Neural cell (in vitro differentiated cells): ENCODE measurements at regions not wholly inside any gene's neighbourhood (a gene's known extent, or its start where the extent isn't known, plus 50 kb on each side); places are given as distances from the start of the nearest gene placed in this dataset.

ENCODE experiments used
- H2AFZ ChIP-seq: fragments of 200-600, 300-800 bp; sonication (generic), shearing (Covaris generic); 2 replicates; pipeline ENCODE4 v1.6.0; 2014; ENCODE audit warnings: low read depth, mild to moderate bottlenecking, antibody characterized with exemption, low read length, moderate library complexity
- H3F3A ChIP-seq: fragments of 200-600 bp; shearing (Covaris generic); 2 replicates; pipeline ENCODE4 v1.6.1; 2016; ENCODE audit warnings: mild to moderate bottlenecking, moderate library complexity, mixed read lengths, antibody characterized with exemption, low read length; ENCODE audit not compliant: insufficient read depth, poor library complexity, severe bottlenecking
- H3K27ac ChIP-seq: fragments of 200-600, 300-800 bp; sonication (generic), shearing (Covaris generic); 2 replicates; pipeline ENCODE4 v1.5.1; 2014; ENCODE audit warnings: mild to moderate bottlenecking, low read length, moderate library complexity
- H3K27me3 ChIP-seq: fragments of 300-800, 200-600 bp; sonication (generic), shearing (Covaris generic); 2 replicates; pipeline ENCODE4 v1.6.0; 2014; ENCODE audit warnings: mild to moderate bottlenecking, low read depth, low read length, moderate library complexity; ENCODE audit not compliant: insufficient read depth
- H3K36me3 ChIP-seq: fragments of 300-800, 200-600 bp; sonication (generic), shearing (Covaris generic); 2 replicates; pipeline ENCODE4 v1.5.1; 2014; ENCODE audit warnings: mild to moderate bottlenecking, antibody characterized with exemption, low read length, moderate library complexity; ENCODE audit not compliant: insufficient read depth
- H3K4me2 ChIP-seq: fragments of 300-800, 200-600 bp; sonication (generic), shearing (Covaris generic); 2 replicates; pipeline ENCODE4 v1.6.0; 2014; ENCODE audit warnings: mild to moderate bottlenecking, low read length
- H3K4me3 ChIP-seq: fragments of 300-800, 200-600 bp; sonication (generic), shearing (Covaris generic); 2 replicates; pipeline ENCODE4 v1.5.1; 2014; ENCODE audit warnings: mild to moderate bottlenecking, low read length, moderate library complexity
- H3K79me2 ChIP-seq: fragments of 200-600 bp; shearing (Covaris generic); replicated peaks from 2 replicates; pipeline ENCODE4 v1.6.0; 2014; ENCODE audit warnings: mild to moderate bottlenecking, low read length, moderate library complexity; ENCODE audit not compliant: insufficient read depth
- H3K9ac ChIP-seq: fragments of 300-800, 200-600 bp; sonication (generic), shearing (Covaris generic); 2 replicates; pipeline ENCODE4 v1.6.1; 2016; ENCODE audit warnings: mild to moderate bottlenecking, low read length, mixed read lengths
- H3K9me2 ChIP-seq: fragments of 200-600 bp; shearing (Covaris generic); 2 replicates; pipeline ENCODE4 v1.6.1; 2016; ENCODE audit warnings: mild to moderate bottlenecking, low read length, mixed read lengths; ENCODE audit not compliant: insufficient read depth
- H3K9me3 ChIP-seq: fragments of 200-600, 300-800 bp; sonication (generic), shearing (Covaris generic); 2 replicates; pipeline ENCODE4 v1.6.1; 2016; ENCODE audit warnings: mild to moderate bottlenecking, mixed run types, low read length, moderate library complexity, mixed read lengths
- H4K20me1 ChIP-seq: fragments of 200-600 bp; shearing (Covaris generic); 2 replicates; pipeline ENCODE4 v1.6.1; 2016; ENCODE audit warnings: mild to moderate bottlenecking, mixed run types; ENCODE audit not compliant: insufficient read depth
- CTCF ChIP-seq: fragments of 450-650 bp; IDR thresholded peaks from 2 replicates; pipeline ENCODE4 v1.5.1; 2014; ENCODE audit warnings: antibody characterized with exemption, mild to moderate bottlenecking, moderate library complexity; ENCODE audit not compliant: poor library complexity, severe bottlenecking
- EP300 ChIP-seq: fragments of 450-650 bp; conservative IDR thresholded peaks from 2 replicates; pipeline ENCODE4 v1.6.1; 2014; ENCODE audit warnings: antibody characterized with exemption, mild to moderate bottlenecking, moderate library complexity; ENCODE audit not compliant: poor library complexity, severe bottlenecking
- EZH2 ChIP-seq: fragments of 200-600, 300-800 bp; shearing (Covaris generic), sonication (generic); IDR thresholded peaks from 2 replicates; pipeline ENCODE4 v1.6.1; 2014; ENCODE audit warnings: antibody characterized with exemption, low read length, borderline replicate concordance, mild to moderate bottlenecking; ENCODE audit not compliant: insufficient read depth, poor library complexity, severe bottlenecking
- MXI1 ChIP-seq: fragments of 450-650 bp; conservative IDR thresholded peaks from 2 replicates; pipeline ENCODE4 v1.6.1; 2014; ENCODE audit warnings: antibody characterized with exemption, mild to moderate bottlenecking; ENCODE audit not compliant: poor library complexity, severe bottlenecking
- POLR2AphosphoS5 ChIP-seq: IDR thresholded peaks from 2 replicates; pipeline ENCODE4 v1.6.1; 2012
- RAD21 ChIP-seq: fragments of 450-650 bp; conservative IDR thresholded peaks from 2 replicates; pipeline ENCODE4 v1.6.1; 2014; ENCODE audit warnings: antibody characterized with exemption, mild to moderate bottlenecking, moderate library complexity
- REST ChIP-seq: IDR thresholded peaks from 2 replicates; pipeline ENCODE4 v1.6.1; 2012; ENCODE audit warnings: borderline replicate concordance
- SMC3 ChIP-seq: fragments of 450-650 bp; conservative IDR thresholded peaks from 2 replicates; pipeline ENCODE4 v1.6.1; 2014; ENCODE audit warnings: antibody characterized with exemption, mild to moderate bottlenecking, moderate library complexity; ENCODE audit not compliant: poor library complexity
- TAF1 ChIP-seq: IDR thresholded peaks from 2 replicates; pipeline ENCODE4 v1.6.1; 2012; ENCODE audit warnings: low read depth

GRCh38 chr3:176953106-176954060, 243.9 kb downstream of the TBL1XR1 start:
- H3K4me2 ChIP-seq, result no peak overlapping the region
- H3K36me3 ChIP-seq, result no peaks in the 10 kb centered on the region
- no peaks in the 10 kb centered on the region for H3K27me3 ChIP-seq
- no peak overlapping the region for H3K27ac ChIP-seq
- H3K9me2 ChIP-seq, result no peaks in the 10 kb centered on the region
- H4K20me1 ChIP-seq, result no peaks in the 10 kb centered on the region
- H2AFZ ChIP-seq, result no peak overlapping the region
- H3F3A ChIP-seq, result no peaks in the 10 kb centered on the region
- H3K4me3 ChIP-seq, result no peak overlapping the region
- TF ChIP-seq TAF1, result no peak
- TF ChIP-seq RAD21, result no peak
- no peak for TF ChIP-seq REST
- no peak for TF ChIP-seq SMC3
- no peak for TF ChIP-seq POLR2AphosphoS5
- no peak for TF ChIP-seq EZH2
- TF ChIP-seq MXI1, result no peak
- no peak for TF ChIP-seq EP300
- TF ChIP-seq CTCF, result no peak
- no peaks in the 10 kb centered on the region for H3K9me3 ChIP-seq
- H3K9ac ChIP-seq, result no peak overlapping the region
- no peaks in the 10 kb centered on the region for H3K79me2 ChIP-seq

- Histone ChIP-seq H3K4me3 (no peak overlapping the region), H3F3A (no peaks in the 10 kb centered on the region), H3K36me3 (no peaks in the 10 kb centered on the region), H2AFZ (no peak overlapping the region), H3K9me3 (no peaks in the 10 kb centered on the region), H3K27ac (no peak overlapping the region), H4K20me1 (no peaks in the 10 kb centered on the region), H3K4me2 (no peak overlapping the region), H3K27me3 (no peaks in the 10 kb centered on the region), H3K9ac (no peak overlapping the region), H3K79me2 (no peaks in the 10 kb centered on the region), H3K9me2 (no peaks in the 10 kb centered on the region)
- no peak for TF ChIP-seq RAD21
- no peak for TF ChIP-seq TAF1
- no peak for TF ChIP-seq MXI1
Measured at GRCh38 chr3:176951586-176952292, 245.5 kb downstream of the TBL1XR1 start.
